Mesenchymal stem cell (in vitro differentiated cells and primary cell): ENCODE measurements at regions not wholly inside any gene's neighbourhood (a gene's known extent, or its start where the extent isn't known, plus 50 kb on each side); places are given as distances from the start of the nearest gene placed in this dataset.

Experiments used
- DNase-seq: peaks from one replicate; pipeline ENCODE4 v3.0.0-alpha.2; 2013
- H2AFZ ChIP-seq: one replicate; pipeline ENCODE4 v1.6.1; 2013; ENCODE audit warnings: low read depth, mild to moderate bottlenecking, control low read depth, inconsistent platforms, low read length, moderate library complexity
- H2AK5ac ChIP-seq: 2 replicates; pipeline ENCODE4 v1.6.1; 2013; ENCODE audit warnings: low read length, moderate library complexity, mild to moderate bottlenecking, inconsistent platforms; ENCODE audit not compliant: severe bottlenecking
- H2BK120ac ChIP-seq: one replicate; pipeline ENCODE4 v1.6.1; 2013; ENCODE audit warnings: low read depth, mild to moderate bottlenecking, inconsistent platforms, low read length, moderate library complexity
- H2BK12ac ChIP-seq, 2 experiments: one replicate each; pipeline ENCODE4 v1.6.1; 2013; ENCODE audit warnings: inconsistent platforms in 2 of 2, low read length in 2 of 2, mild to moderate bottlenecking in 2 of 2, moderate library complexity in 2 of 2, control low read depth in 1 of 2
- H2BK15ac ChIP-seq: one replicate; pipeline ENCODE4 v1.6.1; 2013; ENCODE audit warnings: mild to moderate bottlenecking, low read depth, inconsistent platforms; ENCODE audit not compliant: poor library complexity, severe bottlenecking
- H2BK5ac ChIP-seq: 2 replicates; pipeline ENCODE4 v1.6.1; 2013; ENCODE audit warnings: low read depth, mild to moderate bottlenecking, low read length, control low read depth, inconsistent platforms; ENCODE audit not compliant: poor library complexity, severe bottlenecking
- H3K14ac ChIP-seq, 2 experiments: one replicate each; pipeline ENCODE4 v1.6.1; 2013; ENCODE audit warnings: inconsistent platforms in 2 of 2, low read length in 2 of 2, control low read depth in 1 of 2, mild to moderate bottlenecking in 1 of 2, moderate library complexity in 1 of 2
- H3K18ac ChIP-seq, 2 experiments: one replicate each; pipeline ENCODE4 v1.6.1; 2013; ENCODE audit warnings: inconsistent platforms in 2 of 2, low read length in 2 of 2, control low read depth in 1 of 2, low read depth in 1 of 2, mild to moderate bottlenecking in 1 of 2
- H3K23ac ChIP-seq, 2 experiments: one replicate each; pipeline ENCODE4 v1.6.1; 2013; ENCODE audit warnings: inconsistent platforms in 2 of 2, low read length in 2 of 2, mild to moderate bottlenecking in 2 of 2, moderate library complexity in 2 of 2, control low read depth in 1 of 2
- H3K27ac ChIP-seq: 2 replicates; pipeline ENCODE4 v1.5.1; 2013; ENCODE audit warnings: mild to moderate bottlenecking, moderate library complexity, low read length, control low read depth, inconsistent platforms; ENCODE audit not compliant: poor library complexity, severe bottlenecking
- H3K27me3 ChIP-seq, 2 experiments: 2 replicates each; pipeline versions ENCODE4 v1.6.1 to v1.7.0; 2013; ENCODE audit warnings: low read length in 2 of 2, mild to moderate bottlenecking in 2 of 2, moderate library complexity in 2 of 2, control low read depth in 1 of 2, inconsistent platforms in 1 of 2; ENCODE audit not compliant: control insufficient read depth in 1 of 2, insufficient read depth in 1 of 2
- H3K36me3 ChIP-seq, 2 experiments: 2 replicates each; pipeline versions ENCODE4 v1.6.1 to v1.7.0; 2013; ENCODE audit warnings: low read length in 2 of 2, control low read depth in 1 of 2, inconsistent platforms in 1 of 2, low read depth in 1 of 2, mild to moderate bottlenecking in 1 of 2; ENCODE audit not compliant: insufficient read depth in 2 of 2, control insufficient read depth in 1 of 2
- H3K4ac ChIP-seq, 2 experiments: one replicate each; pipeline ENCODE4 v1.6.1; 2013; ENCODE audit warnings: inconsistent platforms in 2 of 2, low read length in 2 of 2, mild to moderate bottlenecking in 2 of 2, moderate library complexity in 2 of 2, control low read depth in 1 of 2, low read depth in 1 of 2
- H3K4me1 ChIP-seq: 2 replicates; pipeline ENCODE4 v1.6.1; 2013; ENCODE audit warnings: low read depth, low read length, control low read depth; ENCODE audit not compliant: control insufficient read depth, insufficient read depth
- H3K4me2 ChIP-seq: 2 replicates; pipeline ENCODE4 v1.6.1; 2013; ENCODE audit warnings: low read length, mild to moderate bottlenecking, inconsistent platforms; ENCODE audit not compliant: poor library complexity, severe bottlenecking
- H3K4me3 ChIP-seq, 2 experiments: 2 replicates each; pipeline versions ENCODE4 v1.5.1 to v1.7.0; 2013; ENCODE audit warnings: low read length in 2 of 2, mild to moderate bottlenecking in 2 of 2, control low read depth in 1 of 2, low read depth in 1 of 2; ENCODE audit not compliant: insufficient read depth in 1 of 2
- H3K79me1 ChIP-seq: replicated peaks from 2 replicates; pipeline ENCODE4 v1.6.1; 2013; ENCODE audit warnings: mild to moderate bottlenecking, control low read depth, low read length, inconsistent platforms; ENCODE audit not compliant: poor library complexity, severe bottlenecking
- H3K9ac ChIP-seq: 2 replicates; pipeline ENCODE4 v1.7.0; 2013; ENCODE audit warnings: mild to moderate bottlenecking, low read length, moderate library complexity
- H3K9me3 ChIP-seq: 2 replicates; pipeline ENCODE4 v1.7.0; 2013; ENCODE audit warnings: mild to moderate bottlenecking, low read length; ENCODE audit not compliant: control insufficient read depth
- H4K8ac ChIP-seq: one replicate; pipeline ENCODE4 v1.6.1; 2013; ENCODE audit warnings: inconsistent platforms, mild to moderate bottlenecking, low read length, moderate library complexity
- H4K91ac ChIP-seq: one replicate; pipeline ENCODE4 v1.6.1; 2013; ENCODE audit warnings: mild to moderate bottlenecking, low read length, inconsistent platforms
- WGBS: methylation state at CpG from one replicate; pipeline ENCODE4 v1.1.7; 2013; ENCODE audit warnings: mixed read lengths; 5-methylcytosine and 5-hydroxymethylcytosine counted together

GRCh38 chr17:5825717-5826330, 241.5 kb upstream of the NLRP1 start:
- H3K9ac ChIP-seq = no peak overlapping the region
- 4% methylated on average over 11 of the region's 11 CpGs for WGBS

GRCh38 chr17:5826384-5826783, 242.1 kb upstream of the NLRP1 start:
- H3K4me3 ChIP-seq = no peak overlapping the region
- H3K18ac ChIP-seq = peak overlapping the region; percentile 41 to 88
- H3K4ac ChIP-seq = peak overlapping the region in 1 of 2 experiments; percentile 56
- H2AK5ac ChIP-seq = no peak overlapping the region
- no peak overlapping the region for H3K27ac ChIP-seq
- H4K91ac ChIP-seq = no peak overlapping the region
- no peak overlapping the region for H4K8ac ChIP-seq
- peaks cover 12% of the 10 kb centered on the region for H3K4me1 ChIP-seq
- no peaks in the 10 kb centered on the region for H3K36me3 ChIP-seq
- peaks cover 0 to 5% of the 10 kb centered on the region in 2 experiments for H3K27me3 ChIP-seq
- H2AFZ ChIP-seq = no peak overlapping the region
- H3K14ac ChIP-seq = no peak overlapping the region
- peak overlapping the region; percentile 15 for H2BK120ac ChIP-seq
- H2BK12ac ChIP-seq = peak overlapping the region in 1 of 2 experiments; percentile 73
- no peaks in the 10 kb centered on the region for H3K79me1 ChIP-seq
- peaks cover 6% of the 10 kb centered on the region for H3K9me3 ChIP-seq
- no peak overlapping the region for H3K9ac ChIP-seq
- H2BK15ac ChIP-seq = no peak overlapping the region
- peak; percentile 69 for DNase-seq
- no peak overlapping the region for H2BK5ac ChIP-seq
- WGBS = 12% methylated on average over 2 of the region's 2 CpGs
- H3K4me2 ChIP-seq = no peak overlapping the region
- no peak overlapping the region for H3K23ac ChIP-seq

More at GRCh38 chr17:5825717-5826330, 241.5 kb upstream of the NLRP1 start:
- Histone ChIP-seq H3K4me3 (no peak overlapping the region), H3K23ac (no peak overlapping the region), H3K18ac (peak overlapping the region; percentile 41 to 88), H3K36me3 (no peaks in the 10 kb centered on the region), H2AFZ (no peak overlapping the region), H2BK120ac (peak overlapping the region; percentile 15), H3K27ac (peak overlapping the region; percentile 18), H3K4me2 (no peak overlapping the region), H3K79me1 (no peaks in the 10 kb centered on the region), H3K4ac (peak overlapping the region; percentile 56 to 92), H3K9me3 (peaks cover 6% of the 10 kb centered on the region), H4K91ac (peak overlapping the region; percentile 91), H2BK5ac (no peak overlapping the region), H4K8ac (peak overlapping the region; percentile 55), H2AK5ac (no peak overlapping the region), H3K14ac (no peak overlapping the region), H3K27me3 (peaks cover 0 to 5% of the 10 kb centered on the region in 2 experiments), H2BK15ac (peak overlapping the region; percentile 2), H3K4me1 (peaks cover 14% of the 10 kb centered on the region), H2BK12ac (peak overlapping the region; percentile 73 to 81)
- peak; percentile 97 for DNase-seq

DNA sequence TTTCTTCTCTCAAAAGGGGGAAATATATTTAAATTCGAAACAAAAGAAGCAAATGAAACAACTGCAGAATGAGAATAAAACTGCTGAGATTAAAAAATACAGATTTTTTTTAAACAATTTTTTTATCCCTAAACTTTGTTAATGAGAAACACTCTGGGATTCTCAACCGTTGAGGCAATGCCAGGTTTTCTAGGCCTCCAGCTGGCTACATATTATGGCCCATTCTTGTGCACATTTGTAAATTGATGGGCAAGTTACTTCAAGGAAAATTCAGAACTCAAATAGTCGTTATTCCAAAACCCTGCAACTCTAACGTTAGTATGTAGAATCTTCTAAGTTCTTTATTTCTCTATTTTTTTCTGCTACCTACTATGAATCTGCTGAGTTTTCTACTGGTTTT, 239.3 kb upstream of the WSCD1 start:
- Histone ChIP-seq H2BK120ac (no peak overlapping the region), H3K18ac (no peak overlapping the region), H3K9ac (no peak overlapping the region), H4K8ac (no peak overlapping the region), H3K4me2 (no peak overlapping the region), H3K27me3 (no peaks in the 10 kb centered on the region), H3K36me3 (no peaks in the 10 kb centered on the region), H3K4me3 (no peak overlapping the region), H3K23ac (no peak overlapping the region), H2BK5ac (no peak overlapping the region), H3K27ac (no peak overlapping the region), H3K9me3 (peaks cover 6% of the 10 kb centered on the region), H3K4me1 (peaks cover 3% of the 10 kb centered on the region), H3K4ac (no peak overlapping the region), H2AK5ac (no peak overlapping the region), H2BK12ac (no peak overlapping the region), H3K79me1 (no peaks in the 10 kb centered on the region), H3K14ac (no peak overlapping the region), H4K91ac (no peak overlapping the region), H2BK15ac (no peak overlapping the region), H2AFZ (no peak overlapping the region)
- no peak for DNase-seq
- 70% methylated on average over 1 of the region's 4 CpGs for WGBS

- Histone ChIP-seq H3K4ac (no peak overlapping the region), H3K23ac (no peak overlapping the region), H4K91ac (no peak overlapping the region), H4K8ac (no peak overlapping the region), H2BK120ac (no peak overlapping the region), H2BK15ac (no peak overlapping the region), H3K4me2 (no peak overlapping the region), H3K9ac (no peak overlapping the region), H2BK12ac (no peak overlapping the region), H3K14ac (no peak overlapping the region), H3K36me3 (no peaks in the 10 kb centered on the region), H2AK5ac (no peak overlapping the region), H3K27ac (no peak overlapping the region), H2BK5ac (no peak overlapping the region), H3K27me3 (no peaks in the 10 kb centered on the region), H3K4me3 (no peak overlapping the region), H3K79me1 (no peaks in the 10 kb centered on the region), H3K18ac (no peak overlapping the region), H3K4me1 (no peaks in the 10 kb centered on the region), H3K9me3 (no peaks in the 10 kb centered on the region), H2AFZ (no peak overlapping the region)
- 0% methylated on average over 1 of the region's 1 CpG for WGBS
- DNase-seq = peak; percentile 84
Measured at GRCh38 chr17:5832886-5833285, 237.3 kb upstream of the WSCD1 start.
